Liver (tissue), 8 donors: ENCODE measurements at regions not wholly inside any gene's neighbourhood (a gene's known extent, or its start where the extent isn't known, plus 50 kb on each side); places are given as distances from the start of the nearest gene placed in this dataset.

Experiments
- DNase-seq: peaks from one replicate; pipeline ENCODE4 v3.0.0-alpha.2; 2017; ENCODE audit warnings: low spot score
- H3K27ac ChIP-seq, 2 donors: one replicate each; pipeline ENCODE4 v1.7.0; 2013; ENCODE audit warnings: inconsistent platforms in 2 of 2, low read length in 2 of 2, control low read depth in 1 of 2, low read depth in 1 of 2, mild to moderate bottlenecking in 1 of 2
- H3K27me3 ChIP-seq, 4 donors: one replicate each; pipeline versions ENCODE4 v1.6.1 to v1.7.0; 2013; ENCODE audit warnings: low read length in 3 of 4, inconsistent platforms in 1 of 4, mild to moderate bottlenecking in 1 of 4, moderate library complexity in 1 of 4; ENCODE audit not compliant: control insufficient read depth in 4 of 4, insufficient read depth in 4 of 4
- H3K36me3 ChIP-seq, 4 donors: one replicate each; pipeline versions ENCODE4 v1.6.1 to v1.7.0; 2013; ENCODE audit warnings: low read length in 3 of 4, mild to moderate bottlenecking in 3 of 4, low read depth in 1 of 4, moderate library complexity in 1 of 4; ENCODE audit not compliant: control insufficient read depth in 4 of 4, insufficient read depth in 3 of 4
- H3K4me1 ChIP-seq, 4 donors: one replicate each; pipeline versions ENCODE4 v1.6.1 to v1.7.0; 2013; ENCODE audit warnings: low read length in 3 of 4, mild to moderate bottlenecking in 3 of 4, moderate library complexity in 1 of 4; ENCODE audit not compliant: control insufficient read depth in 4 of 4, insufficient read depth in 4 of 4
- H3K4me3 ChIP-seq, 3 donors: one replicate each; pipeline versions ENCODE4 v1.6.1 to v1.7.0; 2013; ENCODE audit warnings: low read length in 3 of 3, control low read depth in 1 of 3, low read depth in 1 of 3, mild to moderate bottlenecking in 1 of 3
- H3K9ac ChIP-seq, 2 donors: one replicate each; pipeline ENCODE4 v1.7.0; 2013; ENCODE audit warnings: low read length in 2 of 2, mild to moderate bottlenecking in 2 of 2, moderate library complexity in 2 of 2, control low read depth in 1 of 2, low read depth in 1 of 2
- H3K9me3 ChIP-seq, 4 donors: one replicate each; pipeline versions ENCODE4 v1.6.1 to v1.7.0; 2013; ENCODE audit warnings: low read length in 3 of 4; ENCODE audit not compliant: control insufficient read depth in 4 of 4
- CTCF ChIP-seq: fragments of 150-350 bp; IDR thresholded peaks from 2 replicates; pipeline ENCODE4 v1.5.1; 2017; ENCODE audit warnings: improper control_type of control experiment, low read depth, low read length; ENCODE audit not compliant: missing input control
- FOXA1 ChIP-seq: IDR thresholded peaks from 2 replicates; pipeline ENCODE4 v1.6.1; 2016; ENCODE audit warnings: antibody characterized with exemption
- FOXA2 ChIP-seq: IDR thresholded peaks from 2 replicates; pipeline ENCODE4 v1.6.1; 2016; ENCODE audit warnings: antibody characterized with exemption
- GABPA ChIP-seq, 2 donors: IDR thresholded peaks in 1 of 2; conservative IDR thresholded peaks in 1 of 2; 2 replicates each; pipeline ENCODE4 v1.6.1; 2016; ENCODE audit warnings: antibody characterized with exemption in 2 of 2, mild to moderate bottlenecking in 1 of 2, moderate library complexity in 1 of 2
- HNF4A ChIP-seq, 2 donors: conservative IDR thresholded peaks; 2 replicates each; pipeline ENCODE4 v1.6.1; 2016; ENCODE audit warnings: antibody characterized with exemption in 2 of 2, mild to moderate bottlenecking in 2 of 2
- HNF4G ChIP-seq: IDR thresholded peaks from 2 replicates; pipeline ENCODE4 v1.6.1; 2016; ENCODE audit warnings: antibody characterized with exemption
- JUND ChIP-seq, 2 donors: IDR thresholded peaks; 2 replicates each; pipeline ENCODE4 v1.6.1; 2016; ENCODE audit warnings: antibody characterized with exemption in 2 of 2
- MAX ChIP-seq: IDR thresholded peaks from 2 replicates; pipeline ENCODE4 v1.6.1; 2016; ENCODE audit warnings: antibody characterized with exemption
- NR2F2 ChIP-seq: IDR thresholded peaks from 2 replicates; pipeline ENCODE4 v1.6.1; 2016; ENCODE audit warnings: antibody characterized with exemption
- RAD21 ChIP-seq, 2 donors: IDR thresholded peaks; 2 replicates each; pipeline ENCODE4 v1.6.1; 2016; ENCODE audit warnings: antibody characterized with exemption in 2 of 2, mild to moderate bottlenecking in 2 of 2
- RXRA ChIP-seq, 2 donors: IDR thresholded peaks; 2 replicates each; pipeline ENCODE4 v1.6.1; 2017 to 2018; ENCODE audit warnings: antibody characterized with exemption in 2 of 2, mild to moderate bottlenecking in 1 of 2
- SP1 ChIP-seq: IDR thresholded peaks from 2 replicates; pipeline ENCODE4 v1.6.1; 2018; ENCODE audit warnings: antibody characterized with exemption, mild to moderate bottlenecking
- TAF1 ChIP-seq: conservative IDR thresholded peaks from 2 replicates; pipeline ENCODE4 v1.6.1; 2016; ENCODE audit warnings: antibody characterized with exemption, mild to moderate bottlenecking
- YY1 ChIP-seq: IDR thresholded peaks from 2 replicates; pipeline ENCODE4 v1.6.1; 2016; ENCODE audit warnings: antibody characterized with exemption, mild to moderate bottlenecking
- WGBS: extraction: QIAGEN DNeasy Blood & Tissue Kit; methylation state at CpG from one replicate; pipeline ENCODE4 v1.1.7; 2013; 5-methylcytosine and 5-hydroxymethylcytosine counted together
- TF ChIP-seq, protein P1 (sequence below): IDR thresholded peaks from 2 replicates; pipeline ENCODE4 v1.6.1; 2016; ENCODE audit warnings: antibody characterized with exemption
- TF ChIP-seq, protein P2 (sequence below): IDR thresholded peaks from 2 replicates; pipeline ENCODE4 v1.6.1; 2016; ENCODE audit warnings: antibody characterized with exemption
- donor health status: healthy.
- donor health status: healthy.
- donor health status: healthy.
- donor health status: healthy.
- donor health status: healthy.

- TF ChIP-seq YY1 (no peak), MAX (no peak), CTCF (no peak)
Observed at GRCh38 chr5:174801798-174802197, 77.4 kb downstream of the MSX2 start (continued).

GRCh38 chr5:174800435-174800834, 76.1 kb downstream of the MSX2 start:
- no peak for DNase-seq
- Histone ChIP-seq H3K4me1 (no peaks in the 10 kb centered on the region), H3K9ac (no peak overlapping the region), H3K36me3 (no peaks in the 10 kb centered on the region), H3K9me3 (peaks cover 0 to 9% (median under 1%) of the 10 kb centered on the region in 4 donors), H3K27me3 (peaks cover 0 to 2% (median 0%) of the 10 kb centered on the region in 4 donors), H3K4me3 (no peak overlapping the region), H3K27ac (no peak overlapping the region)
- TF ChIP-seq HNF4A (conservative IDR thresholded peaks at IDR 0.05) (no peak), HNF4G (no peak), JUND (IDR thresholded peaks at IDR 0.05) (no peak), TAF1 (no peak), YY1 (no peak), NR2F2 (no peak), SP1 (no peak), RAD21 (IDR thresholded peaks at IDR 0.05) (no peak), GABPA (IDR thresholded peaks at IDR 0.05 in 1 of 2, conservative IDR thresholded peaks at IDR 0.05 in 1 of 2) (no peak), RXRA (IDR thresholded peaks at IDR 0.05) (no peak), FOXA1 (no peak), MAX (no peak)
- TF ChIP-seq, protein P1, sequence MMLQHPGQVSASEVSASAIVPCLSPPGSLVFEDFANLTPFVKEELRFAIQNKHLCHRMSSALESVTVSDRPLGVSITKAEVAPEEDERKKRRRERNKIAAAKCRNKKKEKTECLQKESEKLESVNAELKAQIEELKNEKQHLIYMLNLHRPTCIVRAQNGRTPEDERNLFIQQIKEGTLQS = no peak

GRCh38 chr5:174799121-174799520, 74.7 kb downstream of the MSX2 start:
- Histone ChIP-seq H3K9me3 (peaks cover 0 to 4% (median 0%) of the 10 kb centered on the region in 4 donors), H3K27ac (no peak overlapping the region), H3K9ac (no peak overlapping the region), H3K4me3 (no peak overlapping the region), H3K36me3 (no peaks in the 10 kb centered on the region), H3K27me3 (peaks cover 0 to 4% (median 2%) of the 10 kb centered on the region in 4 donors), H3K4me1 (no peaks in the 10 kb centered on the region)
- DNase-seq = no peak
- WGBS = 58% methylated on average over 8 of the region's 8 CpGs
- no peak for TF ChIP-seq HNF4G

- H3K27me3 ChIP-seq = peaks cover 0 to 4% (median 2%) of the 10 kb centered on the region in 4 donors
- TF ChIP-seq RXRA (IDR thresholded peaks at IDR 0.05) (no peak), JUND (IDR thresholded peaks at IDR 0.05) (no peak), FOXA2 (no peak), SP1 (no peak), HNF4G (no peak), MAX (no peak), CTCF (no peak), GABPA (IDR thresholded peaks at IDR 0.05 in 1 of 2, conservative IDR thresholded peaks at IDR 0.05 in 1 of 2) (no peak), HNF4A (conservative IDR thresholded peaks at IDR 0.05) (no peak), FOXA1 (no peak), NR2F2 (no peak)
- TF ChIP-seq, protein P1 = no peak
- TF ChIP-seq, protein P2, sequence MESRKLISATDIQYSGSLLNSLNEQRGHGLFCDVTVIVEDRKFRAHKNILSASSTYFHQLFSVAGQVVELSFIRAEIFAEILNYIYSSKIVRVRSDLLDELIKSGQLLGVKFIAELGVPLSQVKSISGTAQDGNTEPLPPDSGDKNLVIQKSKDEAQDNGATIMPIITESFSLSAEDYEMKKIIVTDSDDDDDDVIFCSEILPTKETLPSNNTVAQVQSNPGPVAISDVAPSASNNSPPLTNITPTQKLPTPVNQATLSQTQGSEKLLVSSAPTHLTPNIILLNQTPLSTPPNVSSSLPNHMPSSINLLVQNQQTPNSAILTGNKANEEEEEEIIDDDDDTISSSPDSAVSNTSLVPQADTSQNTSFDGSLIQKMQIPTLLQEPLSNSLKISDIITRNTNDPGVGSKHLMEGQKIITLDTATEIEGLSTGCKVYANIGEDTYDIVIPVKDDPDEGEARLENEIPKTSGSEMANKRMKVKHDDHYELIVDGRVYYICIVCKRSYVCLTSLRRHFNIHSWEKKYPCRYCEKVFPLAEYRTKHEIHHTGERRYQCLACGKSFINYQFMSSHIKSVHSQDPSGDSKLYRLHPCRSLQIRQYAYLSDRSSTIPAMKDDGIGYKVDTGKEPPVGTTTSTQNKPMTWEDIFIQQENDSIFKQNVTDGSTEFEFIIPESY = no peak
- no peaks in the 10 kb centered on the region for H3K4me1 ChIP-seq
- H3K36me3 ChIP-seq = no peaks in the 10 kb centered on the region
- 74% methylated on average over 7 of the region's 7 CpGs for WGBS
- DNase-seq = no peak
- no peak overlapping the region for H3K9ac ChIP-seq
- H3K27ac ChIP-seq = no peak overlapping the region
- H3K9me3 ChIP-seq = peaks cover 0 to 4% (median 0%) of the 10 kb centered on the region in 4 donors
- no peak overlapping the region for H3K4me3 ChIP-seq
Observed at GRCh38 chr5:174798551-174798951, 74.2 kb downstream of the MSX2 start.
